ENCODE measurements at regions not wholly inside any gene's neighbourhood (a gene's known extent, or its start where the extent isn't known, plus 50 kb on each side); places are given as distances from the start of the nearest gene placed in this dataset.

DNA sequence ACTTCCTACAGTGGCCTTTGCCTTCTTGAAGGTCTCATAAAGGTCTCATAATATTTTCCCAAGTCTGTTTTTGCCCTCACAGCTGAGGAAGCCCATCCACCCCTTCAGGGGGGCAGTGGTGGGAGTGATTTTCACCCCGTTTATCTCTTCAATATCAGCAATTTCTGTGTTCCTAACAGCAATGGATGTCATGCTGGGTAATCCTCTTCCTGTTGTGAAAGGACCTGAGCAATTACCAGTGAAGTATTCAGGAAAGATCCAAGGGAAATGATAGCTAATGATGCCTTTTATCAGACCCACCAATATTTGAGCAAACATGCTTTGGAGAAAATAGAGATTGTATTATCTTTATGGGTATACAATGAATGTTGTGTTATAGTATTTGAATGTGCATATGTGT is 226.9 kb downstream of the INSC start (continued):
- TF ChIP-seq YY1 (IDR thresholded peaks at IDR 0.05; ENCODE audit: extremely low read depth, insufficient replicate concordance, low read depth, low read length) (no peak), CEBPB (IDR thresholded peaks at IDR 0.05; ENCODE audit: low read depth) (no peak), ELF1 (IDR thresholded peaks at IDR 0.05; ENCODE audit: borderline replicate concordance, low read depth) (no peak)

DNA sequence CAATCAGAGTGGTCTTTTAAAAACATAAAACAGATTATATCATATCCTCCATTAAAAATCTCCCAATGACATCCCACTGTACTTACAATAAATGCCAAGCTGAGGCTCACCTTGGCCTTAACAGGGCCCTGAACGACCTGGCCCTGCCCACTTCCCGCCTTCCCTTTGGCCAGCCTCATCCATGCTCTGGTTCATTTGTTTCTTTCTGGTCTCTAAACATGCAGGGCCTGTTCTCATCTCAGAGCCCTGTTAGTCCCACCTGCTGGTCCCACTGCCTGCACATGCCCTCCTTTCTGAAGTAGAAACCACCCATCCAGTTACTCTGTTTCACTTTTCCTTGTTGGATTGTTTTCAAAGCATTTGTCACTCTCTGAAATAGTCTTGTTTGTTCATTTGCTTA is 227.4 kb downstream of the INSC start:
- no peak overlapping the region for H3K9ac ChIP-seq (ENCODE audit: low read length)
- no peak for TF ChIP-seq ZNF274 (IDR thresholded peaks at IDR 0.05; ENCODE audit: low read depth, low read length)
- no peak overlapping the region for H2AFZ ChIP-seq (ENCODE audit: low read depth, low read length, poor library complexity, severe bottlenecking)
- ATAC-seq: no peak
- H3K27ac ChIP-seq (ENCODE audit: low read depth, low read length): no peak overlapping the region
- no peak for DNase-seq (ENCODE audit: low read depth, low spot score)
- H4K20me1 ChIP-seq (ENCODE audit: insufficient read depth): no peaks in the 10 kb centered on the region
- RAD21 ChIA-PET (ENCODE audit: low non-redundant PET in 1 of 2, low total read pairs in 2 of 2, uncharacterized antibody in 2 of 2, unreplicated experiment in 2 of 2): no interaction called here
- no peak overlapping the region for H3K4me2 ChIP-seq (ENCODE audit: low read length)
- peaks cover 33% of the 10 kb centered on the region for H3K27me3 ChIP-seq (ENCODE audit: insufficient read depth, low read length)
- H3K4me1 ChIP-seq (ENCODE audit: control insufficient read depth in 1 of 2, insufficient read depth in 2 of 2, low read length in 2 of 2): no peaks in the 10 kb centered on the region
- no TSS peak for BruUV-seq (replicated peaks)
- H3K36me3 ChIP-seq (ENCODE audit: control insufficient read depth in 1 of 2, insufficient read depth in 2 of 2, low read length in 2 of 2): no peaks in the 10 kb centered on the region
- intact Hi-C loops (cut with micrococcal nuclease): no loop called here
- no peak overlapping the region for H3K4me3 ChIP-seq (replicated peaks in 1 of 2; ENCODE audit: low read depth in 1 of 2, low read length in 2 of 2)
- no peaks in the 10 kb centered on the region for H3K9me2 ChIP-seq (ENCODE audit: insufficient read depth)
- POLR2A ChIA-PET: no interaction called here
- CTCF ChIA-PET: no interaction called here
- no peaks in the 10 kb centered on the region for H3K79me2 ChIP-seq (ENCODE audit: insufficient read depth, low read length)
- no peaks in the 10 kb centered on the region for H3K9me3 ChIP-seq (ENCODE audit: control insufficient read depth in 1 of 2, insufficient read depth in 1 of 2, low read depth in 1 of 2, low read length in 2 of 2)

DNA sequence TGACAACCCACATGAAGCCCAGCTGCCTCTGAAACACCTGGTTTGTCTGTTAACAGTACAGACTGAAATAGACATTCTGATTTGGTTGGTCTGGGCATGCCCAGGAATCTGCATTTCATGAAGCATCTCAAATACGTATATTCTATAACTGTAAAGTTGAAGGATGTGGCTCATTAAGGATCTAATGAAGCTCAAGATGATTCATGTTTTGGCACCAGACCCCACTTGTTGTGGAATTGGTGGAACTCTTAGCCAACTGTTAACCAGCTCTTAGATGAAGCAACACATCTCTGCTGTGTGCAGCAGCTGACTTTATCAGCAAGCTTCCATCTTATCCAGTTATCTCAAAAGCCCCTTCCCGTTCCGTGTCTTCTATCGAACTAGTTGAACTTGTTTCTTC is 232.2 kb downstream of the INSC start:
- no TSS peak for BruUV-seq (replicated peaks)
- CTCF ChIA-PET: no interaction called here
- no peak overlapping the region for H3K4me2 ChIP-seq (ENCODE audit: low read length)
- DNase-seq (ENCODE audit: low read depth, low spot score) (no peak), ATAC-seq (no peak)
- H3K79me2 ChIP-seq (ENCODE audit: insufficient read depth, low read length): no peaks in the 10 kb centered on the region
- H3K9me3 ChIP-seq (ENCODE audit: control insufficient read depth in 1 of 2, insufficient read depth in 1 of 2, low read depth in 1 of 2, low read length in 2 of 2): no peaks in the 10 kb centered on the region
- H3K4me3 ChIP-seq (replicated peaks in 1 of 2; ENCODE audit: low read depth in 1 of 2, low read length in 2 of 2): no peak overlapping the region
- no peak overlapping the region for H3K27ac ChIP-seq (ENCODE audit: low read depth, low read length)
- intact Hi-C loops (cut with micrococcal nuclease): no loop called here
- POLR2A ChIA-PET: no interaction called here
- H3K36me3 ChIP-seq (ENCODE audit: control insufficient read depth in 1 of 2, insufficient read depth in 2 of 2, low read length in 2 of 2): no peaks in the 10 kb centered on the region
- H4K20me1 ChIP-seq (ENCODE audit: insufficient read depth): no peaks in the 10 kb centered on the region
- H2AFZ ChIP-seq (ENCODE audit: low read depth, low read length, poor library complexity, severe bottlenecking): no peak overlapping the region
- peaks cover 17% of the 10 kb centered on the region for H3K27me3 ChIP-seq (ENCODE audit: insufficient read depth, low read length)
- TF ChIP-seq, protein P1, sequence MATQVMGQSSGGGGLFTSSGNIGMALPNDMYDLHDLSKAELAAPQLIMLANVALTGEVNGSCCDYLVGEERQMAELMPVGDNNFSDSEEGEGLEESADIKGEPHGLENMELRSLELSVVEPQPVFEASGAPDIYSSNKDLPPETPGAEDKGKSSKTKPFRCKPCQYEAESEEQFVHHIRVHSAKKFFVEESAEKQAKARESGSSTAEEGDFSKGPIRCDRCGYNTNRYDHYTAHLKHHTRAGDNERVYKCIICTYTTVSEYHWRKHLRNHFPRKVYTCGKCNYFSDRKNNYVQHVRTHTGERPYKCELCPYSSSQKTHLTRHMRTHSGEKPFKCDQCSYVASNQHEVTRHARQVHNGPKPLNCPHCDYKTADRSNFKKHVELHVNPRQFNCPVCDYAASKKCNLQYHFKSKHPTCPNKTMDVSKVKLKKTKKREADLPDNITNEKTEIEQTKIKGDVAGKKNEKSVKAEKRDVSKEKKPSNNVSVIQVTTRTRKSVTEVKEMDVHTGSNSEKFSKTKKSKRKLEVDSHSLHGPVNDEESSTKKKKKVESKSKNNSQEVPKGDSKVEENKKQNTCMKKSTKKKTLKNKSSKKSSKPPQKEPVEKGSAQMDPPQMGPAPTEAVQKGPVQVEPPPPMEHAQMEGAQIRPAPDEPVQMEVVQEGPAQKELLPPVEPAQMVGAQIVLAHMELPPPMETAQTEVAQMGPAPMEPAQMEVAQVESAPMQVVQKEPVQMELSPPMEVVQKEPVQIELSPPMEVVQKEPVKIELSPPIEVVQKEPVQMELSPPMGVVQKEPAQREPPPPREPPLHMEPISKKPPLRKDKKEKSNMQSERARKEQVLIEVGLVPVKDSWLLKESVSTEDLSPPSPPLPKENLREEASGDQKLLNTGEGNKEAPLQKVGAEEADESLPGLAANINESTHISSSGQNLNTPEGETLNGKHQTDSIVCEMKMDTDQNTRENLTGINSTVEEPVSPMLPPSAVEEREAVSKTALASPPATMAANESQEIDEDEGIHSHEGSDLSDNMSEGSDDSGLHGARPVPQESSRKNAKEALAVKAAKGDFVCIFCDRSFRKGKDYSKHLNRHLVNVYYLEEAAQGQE (IDR thresholded peaks at IDR 0.05; ENCODE audit: low read depth): no peak
- TF ChIP-seq RAD21 (IDR thresholded peaks at IDR 0.05; ENCODE audit: low read depth): no peak
- no peak for TF ChIP-seq YY1 (IDR thresholded peaks at IDR 0.05; ENCODE audit: extremely low read depth, insufficient replicate concordance, low read depth, low read length)
- TF ChIP-seq POLR2A (IDR thresholded peaks at IDR 0.05; ENCODE audit: borderline replicate concordance, extremely low read depth, insufficient read depth, insufficient read length): no peak
- TF ChIP-seq EGR1 (IDR thresholded peaks at IDR 0.05; ENCODE audit: low read depth): no peak
- no peak for TF ChIP-seq EZH2phosphoT487 (IDR thresholded peaks at IDR 0.05; ENCODE audit: borderline replicate concordance)
- TF ChIP-seq, protein P2, sequence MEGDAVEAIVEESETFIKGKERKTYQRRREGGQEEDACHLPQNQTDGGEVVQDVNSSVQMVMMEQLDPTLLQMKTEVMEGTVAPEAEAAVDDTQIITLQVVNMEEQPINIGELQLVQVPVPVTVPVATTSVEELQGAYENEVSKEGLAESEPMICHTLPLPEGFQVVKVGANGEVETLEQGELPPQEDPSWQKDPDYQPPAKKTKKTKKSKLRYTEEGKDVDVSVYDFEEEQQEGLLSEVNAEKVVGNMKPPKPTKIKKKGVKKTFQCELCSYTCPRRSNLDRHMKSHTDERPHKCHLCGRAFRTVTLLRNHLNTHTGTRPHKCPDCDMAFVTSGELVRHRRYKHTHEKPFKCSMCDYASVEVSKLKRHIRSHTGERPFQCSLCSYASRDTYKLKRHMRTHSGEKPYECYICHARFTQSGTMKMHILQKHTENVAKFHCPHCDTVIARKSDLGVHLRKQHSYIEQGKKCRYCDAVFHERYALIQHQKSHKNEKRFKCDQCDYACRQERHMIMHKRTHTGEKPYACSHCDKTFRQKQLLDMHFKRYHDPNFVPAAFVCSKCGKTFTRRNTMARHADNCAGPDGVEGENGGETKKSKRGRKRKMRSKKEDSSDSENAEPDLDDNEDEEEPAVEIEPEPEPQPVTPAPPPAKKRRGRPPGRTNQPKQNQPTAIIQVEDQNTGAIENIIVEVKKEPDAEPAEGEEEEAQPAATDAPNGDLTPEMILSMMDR (IDR thresholded peaks at IDR 0.05 in 2 of 3, conservative IDR thresholded peaks at IDR 0.05 in 1 of 3; ENCODE audit: borderline replicate concordance in 1 of 3, insufficient read depth in 1 of 3, low read depth in 2 of 3, low read length in 2 of 3): no peak
- no peak for TF ChIP-seq FOSL1 (IDR thresholded peaks at IDR 0.05; ENCODE audit: low read depth)
- TF ChIP-seq JUND (IDR thresholded peaks at IDR 0.05): no peak
- TF ChIP-seq, protein P3, sequence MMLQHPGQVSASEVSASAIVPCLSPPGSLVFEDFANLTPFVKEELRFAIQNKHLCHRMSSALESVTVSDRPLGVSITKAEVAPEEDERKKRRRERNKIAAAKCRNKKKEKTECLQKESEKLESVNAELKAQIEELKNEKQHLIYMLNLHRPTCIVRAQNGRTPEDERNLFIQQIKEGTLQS (IDR thresholded peaks at IDR 0.05): no peak
- TF ChIP-seq TCF7L2 (IDR thresholded peaks at IDR 0.05; ENCODE audit: borderline replicate concordance, extremely low read depth, insufficient read depth, insufficient read length): no peak
- TF ChIP-seq ZNF274 (IDR thresholded peaks at IDR 0.05; ENCODE audit: low read depth, low read length): no peak
- TF ChIP-seq POLR2AphosphoS5 (IDR thresholded peaks at IDR 0.05; ENCODE audit: low read depth, low read length): no peak
- no peaks in the 10 kb centered on the region for H3K9me2 ChIP-seq (ENCODE audit: insufficient read depth)
- H3K9ac ChIP-seq (ENCODE audit: low read length): no peak overlapping the region
- RAD21 ChIA-PET (ENCODE audit: low non-redundant PET in 1 of 2, low total read pairs in 2 of 2, uncharacterized antibody in 2 of 2, unreplicated experiment in 2 of 2): no interaction called here
- no peaks in the 10 kb centered on the region for H3K4me1 ChIP-seq (ENCODE audit: control insufficient read depth in 1 of 2, insufficient read depth in 2 of 2, low read length in 2 of 2)

Data from HCT116 (cell line).